T-helper 1 cell treated with Interleukin-12 subunit alpha and Interleukin-12 subunit beta and Interleukin-4 antibody, amounts not matched to agents 30 μg/mL and 1 μg/mL, for 36 hours (primary cell): ENCODE measurements at regions not wholly inside any gene's neighbourhood (a gene's known extent, or its start where the extent isn't known, plus 50 kb on each side); places are given as distances from the start of the nearest gene placed in this dataset.
A peak's percentile ranks its signal among the peaks of the same experiment; 100 is the strongest.
"Not testable (repeated sequence)": the region's sequence is repeated elsewhere in the genome, so short reads cannot be mapped to it uniquely, and the experiment has no call there.

Experiments
- H3K27ac Mint-ChIP-seq: one replicate; pipeline ENCODE4 v1.8.0; 2021; ENCODE audit warnings: mild to moderate bottlenecking, mixed read lengths
- H3K27me3 Mint-ChIP-seq: one replicate; pipeline ENCODE4 v1.8.0; 2021; ENCODE audit warnings: low read depth, mixed read lengths
- H3K36me3 Mint-ChIP-seq: one replicate; pipeline ENCODE4 v1.8.0; 2021; ENCODE audit warnings: low read depth, mixed read lengths
- H3K4me1 Mint-ChIP-seq: one replicate; pipeline ENCODE4 v1.8.0; 2021; ENCODE audit warnings: low read depth, mixed read lengths
- H3K4me3 Mint-ChIP-seq: one replicate; pipeline ENCODE4 v1.8.0; 2021; ENCODE audit warnings: mild to moderate bottlenecking, moderate library complexity, mixed read lengths
- H3K9me3 Mint-ChIP-seq: one replicate; pipeline ENCODE4 v1.8.0; 2021; ENCODE audit warnings: mixed read lengths

- H3K4me1 Mint-ChIP-seq, result no peaks in the 10 kb centered on the region
- H3K9me3 Mint-ChIP-seq, result no peaks in the 10 kb centered on the region
- H3K4me3 Mint-ChIP-seq, result no peak overlapping the region
- no peaks in the 10 kb centered on the region for H3K36me3 Mint-ChIP-seq
- H3K27me3 Mint-ChIP-seq, result no peaks in the 10 kb centered on the region
- H3K27ac Mint-ChIP-seq, result no peak overlapping the region
Measured at GRCh38 chr10:130250127-130250526, 113.9 kb downstream of the GLRX3 start.

GRCh38 chr10:130251766-130252165, 115.6 kb downstream of the GLRX3 start:
- H3K4me3 Mint-ChIP-seq, result no peak overlapping the region
- H3K36me3 Mint-ChIP-seq, result no peaks in the 10 kb centered on the region
- no peaks in the 10 kb centered on the region for H3K27me3 Mint-ChIP-seq

GRCh38 chr10:130254243-130254642, 118.1 kb downstream of the GLRX3 start:
- Mint-ChIP-seq H3K36me3 (no peaks in the 10 kb centered on the region), H3K4me3 (no peak overlapping the region), H3K9me3 (no peaks in the 10 kb centered on the region), H3K4me1 (no peaks in the 10 kb centered on the region), H3K27ac (no peak overlapping the region), H3K27me3 (no peaks in the 10 kb centered on the region)

More at GRCh38 chr10:130251766-130252165, 115.6 kb downstream of the GLRX3 start:
- Mint-ChIP-seq H3K9me3 (no peaks in the 10 kb centered on the region), H3K4me1 (no peaks in the 10 kb centered on the region), H3K27ac (no peak overlapping the region)

GRCh38 chr10:130254662-130255061, 118.5 kb downstream of the GLRX3 start:
- H3K4me3 Mint-ChIP-seq, result no peak overlapping the region
- H3K27me3 Mint-ChIP-seq, result no peaks in the 10 kb centered on the region
- H3K4me1 Mint-ChIP-seq, result no peaks in the 10 kb centered on the region
- H3K36me3 Mint-ChIP-seq, result no peaks in the 10 kb centered on the region
- no peaks in the 10 kb centered on the region for H3K9me3 Mint-ChIP-seq
- no peak overlapping the region for H3K27ac Mint-ChIP-seq

- no peak overlapping the region for H3K4me3 Mint-ChIP-seq
- H3K27me3 Mint-ChIP-seq, result no peaks in the 10 kb centered on the region
- H3K27ac Mint-ChIP-seq, result no peak overlapping the region
- H3K9me3 Mint-ChIP-seq, result no peaks in the 10 kb centered on the region
- H3K36me3 Mint-ChIP-seq, result no peaks in the 10 kb centered on the region
- H3K4me1 Mint-ChIP-seq, result no peaks in the 10 kb centered on the region
Measured at GRCh38 chr10:130255777-130256176, 119.6 kb downstream of the GLRX3 start.

- H3K9me3 Mint-ChIP-seq, result no peaks in the 10 kb centered on the region
- H3K4me1 Mint-ChIP-seq, result no peaks in the 10 kb centered on the region
- no peak overlapping the region for H3K4me3 Mint-ChIP-seq
Measured at GRCh38 chr10:130257897-130258296, 121.7 kb downstream of the GLRX3 start.

GRCh38 chr10:130259380-130259779, 123.2 kb downstream of the GLRX3 start:
- no peak overlapping the region for H3K27ac Mint-ChIP-seq
- H3K4me3 Mint-ChIP-seq, result no peak overlapping the region
- H3K9me3 Mint-ChIP-seq, result peaks cover 8% of the 10 kb centered on the region
- no peaks in the 10 kb centered on the region for H3K4me1 Mint-ChIP-seq
- no peaks in the 10 kb centered on the region for H3K36me3 Mint-ChIP-seq
- H3K27me3 Mint-ChIP-seq, result no peaks in the 10 kb centered on the region

More at GRCh38 chr10:130257897-130258296, 121.7 kb downstream of the GLRX3 start:
- no peak overlapping the region for H3K27ac Mint-ChIP-seq
- H3K27me3 Mint-ChIP-seq, result no peaks in the 10 kb centered on the region
- no peaks in the 10 kb centered on the region for H3K36me3 Mint-ChIP-seq

GRCh38 chr10:130261306-130261705, 125.1 kb downstream of the GLRX3 start:
- peaks cover 18% of the 10 kb centered on the region for H3K9me3 Mint-ChIP-seq
- no peaks in the 10 kb centered on the region for H3K4me1 Mint-ChIP-seq
- no peak overlapping the region for H3K4me3 Mint-ChIP-seq
- no peak overlapping the region for H3K27ac Mint-ChIP-seq
- no peaks in the 10 kb centered on the region for H3K36me3 Mint-ChIP-seq
- H3K27me3 Mint-ChIP-seq, result no peaks in the 10 kb centered on the region

- peaks cover 18% of the 10 kb centered on the region for H3K9me3 Mint-ChIP-seq
- H3K36me3 Mint-ChIP-seq, result no peaks in the 10 kb centered on the region
- H3K27me3 Mint-ChIP-seq, result no peaks in the 10 kb centered on the region
- no peaks in the 10 kb centered on the region for H3K4me1 Mint-ChIP-seq
- H3K27ac Mint-ChIP-seq, result no peak overlapping the region
- H3K4me3 Mint-ChIP-seq, result no peak overlapping the region
Measured at GRCh38 chr10:130261766-130262165, 125.6 kb downstream of the GLRX3 start.

- H3K4me3 Mint-ChIP-seq, result no peak overlapping the region
- no peak overlapping the region for H3K27ac Mint-ChIP-seq
- H3K27me3 Mint-ChIP-seq, result no peaks in the 10 kb centered on the region
- peaks cover 19% of the 10 kb centered on the region for H3K9me3 Mint-ChIP-seq
- no peaks in the 10 kb centered on the region for H3K4me1 Mint-ChIP-seq
- H3K36me3 Mint-ChIP-seq, result no peaks in the 10 kb centered on the region
Measured at GRCh38 chr10:130263289-130263688, 127.1 kb downstream of the GLRX3 start.

GRCh38 chr10:130265542-130265941, 129.4 kb downstream of the GLRX3 start:
- Mint-ChIP-seq H3K27me3 (no peaks in the 10 kb centered on the region), H3K4me1 (no peaks in the 10 kb centered on the region), H3K36me3 (no peaks in the 10 kb centered on the region), H3K27ac (no peak overlapping the region), H3K4me3 (no peak overlapping the region), H3K9me3 (peaks cover 25% of the 10 kb centered on the region)

GRCh38 chr10:130282492-130283218, 146.5 kb downstream of the GLRX3 start:
- H3K27ac Mint-ChIP-seq, result no peak overlapping the region
- no peaks in the 10 kb centered on the region for H3K27me3 Mint-ChIP-seq
- H3K4me3 Mint-ChIP-seq, result no peak overlapping the region
- H3K36me3 Mint-ChIP-seq, result peaks cover 7% of the 10 kb centered on the region
- peaks cover 80% of the 10 kb centered on the region for H3K9me3 Mint-ChIP-seq
- H3K4me1 Mint-ChIP-seq, result no peaks in the 10 kb centered on the region

GRCh38 chr10:130283219-130283545, 147.0 kb downstream of the GLRX3 start:
- Mint-ChIP-seq H3K9me3 (peaks cover 80% of the 10 kb centered on the region), H3K4me1 (no peaks in the 10 kb centered on the region), H3K27me3 (no peaks in the 10 kb centered on the region), H3K4me3 (no peak overlapping the region), H3K27ac (no peak overlapping the region), H3K36me3 (peaks cover 7% of the 10 kb centered on the region)

GRCh38 chr10:130295761-130296160, 159.6 kb downstream of the GLRX3 start:
- H3K27ac Mint-ChIP-seq, H3K4me1 Mint-ChIP-seq, H3K36me3 Mint-ChIP-seq, H3K27me3 Mint-ChIP-seq, H3K4me3 Mint-ChIP-seq: not testable (repeated sequence)
- peaks cover 65% of the 10 kb centered on the region for H3K9me3 Mint-ChIP-seq

GRCh38 chr10:130300608-130301020, 164.4 kb downstream of the GLRX3 start:
- Mint-ChIP-seq H3K4me1 (peaks cover 6% of the 10 kb centered on the region), H3K4me3 (peak overlapping the region; percentile 28), H3K27me3 (no peaks in the 10 kb centered on the region), H3K27ac (no peak overlapping the region), H3K9me3 (peaks cover 63% of the 10 kb centered on the region), H3K36me3 (peaks cover 3% of the 10 kb centered on the region)
